ENCODE measurements at regions not wholly inside any gene's neighbourhood (a gene's known extent, or its start where the extent isn't known, plus 50 kb on each side); places are given as distances from the start of the nearest gene placed in this dataset.

DNA sequence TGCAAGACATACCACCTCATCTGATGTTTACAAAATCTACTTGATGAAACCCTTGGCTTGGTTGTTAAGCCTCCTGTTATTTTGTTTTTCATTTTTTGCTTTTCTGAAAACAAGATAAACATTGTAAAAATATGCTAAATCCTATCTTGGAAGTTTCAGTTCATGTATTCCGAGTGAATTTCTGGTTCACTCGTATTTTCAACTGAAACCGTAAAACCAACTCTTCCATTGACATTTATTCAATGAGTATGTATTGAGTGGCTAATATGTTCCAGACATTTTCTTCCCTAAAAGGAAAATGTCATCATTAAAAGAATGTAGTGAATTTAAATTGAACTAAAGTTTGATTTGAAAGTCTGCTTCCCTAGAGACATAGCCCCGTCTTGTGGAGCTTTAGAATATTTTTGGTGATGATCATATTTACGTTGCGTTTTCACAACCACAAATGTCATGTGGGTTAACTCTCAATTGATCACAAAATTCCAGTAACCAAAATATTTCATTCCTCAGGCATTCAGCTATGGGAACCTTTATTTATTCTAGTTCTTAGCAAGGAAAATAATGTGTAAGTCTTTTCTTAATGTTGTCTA is 204.2 kb downstream of the MBD2 start:
- DNase-seq = no peak

DNA sequence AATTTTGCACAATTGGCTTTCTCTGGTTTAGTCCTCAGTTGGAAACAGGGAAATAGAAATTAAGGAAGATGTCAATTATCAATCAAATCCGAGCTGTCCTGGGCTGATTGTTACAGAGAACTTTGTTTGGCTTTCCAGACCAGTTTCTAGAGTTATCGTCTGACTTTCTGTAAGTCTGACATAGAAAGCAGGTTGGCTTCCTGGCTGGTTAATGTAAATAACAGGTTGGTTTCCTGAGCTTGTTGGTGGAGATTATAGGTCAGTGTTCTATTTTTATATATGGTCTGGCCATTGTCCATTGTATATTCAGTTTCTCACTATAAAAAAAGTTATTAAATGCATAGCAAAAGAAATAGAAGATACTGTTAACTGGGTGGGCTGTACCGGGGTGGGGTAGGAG is 204.8 kb downstream of the MBD2 start:
- no peak for DNase-seq

DNA sequence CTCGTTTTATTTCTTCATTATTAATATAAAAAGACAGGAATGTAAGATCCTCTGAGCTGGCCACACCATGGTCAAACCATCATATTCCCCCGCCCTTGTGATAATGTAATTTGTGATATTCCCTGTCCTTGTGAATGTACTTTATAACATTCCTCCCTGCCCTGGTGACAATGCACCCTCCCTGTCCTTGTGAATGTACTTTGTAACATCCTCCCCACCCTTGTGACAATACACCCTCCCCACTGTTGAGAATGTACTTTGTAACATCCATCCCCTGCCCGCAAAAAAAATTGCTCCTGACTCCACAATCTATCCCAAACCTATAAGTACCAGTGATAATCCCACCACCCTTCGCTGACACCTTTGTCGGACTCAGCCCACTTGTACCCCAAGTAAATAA is 211.0 kb downstream of the MBD2 start:
- no peak for DNase-seq

DNA sequence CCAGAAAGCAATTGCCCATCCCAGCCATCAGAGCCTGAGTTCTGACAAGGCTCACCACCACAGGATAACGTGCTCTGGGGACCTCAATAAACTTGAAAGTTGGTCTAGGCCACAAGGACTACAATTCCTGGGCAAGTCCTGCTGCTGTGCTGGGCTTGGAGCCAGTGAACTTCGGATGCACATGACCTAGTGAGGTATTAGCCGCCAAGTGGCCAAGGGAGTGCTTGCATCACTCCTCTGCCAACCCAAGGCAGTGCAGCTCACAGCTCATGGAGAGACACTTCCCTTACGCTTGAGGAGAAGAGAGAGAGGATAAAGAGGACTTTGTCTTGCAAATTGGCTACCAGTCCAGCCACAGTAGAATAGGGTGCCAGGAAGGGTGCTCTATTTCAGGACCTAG is 219.6 kb downstream of the MBD2 start:
- peak; percentile 17 for DNase-seq

DNA sequence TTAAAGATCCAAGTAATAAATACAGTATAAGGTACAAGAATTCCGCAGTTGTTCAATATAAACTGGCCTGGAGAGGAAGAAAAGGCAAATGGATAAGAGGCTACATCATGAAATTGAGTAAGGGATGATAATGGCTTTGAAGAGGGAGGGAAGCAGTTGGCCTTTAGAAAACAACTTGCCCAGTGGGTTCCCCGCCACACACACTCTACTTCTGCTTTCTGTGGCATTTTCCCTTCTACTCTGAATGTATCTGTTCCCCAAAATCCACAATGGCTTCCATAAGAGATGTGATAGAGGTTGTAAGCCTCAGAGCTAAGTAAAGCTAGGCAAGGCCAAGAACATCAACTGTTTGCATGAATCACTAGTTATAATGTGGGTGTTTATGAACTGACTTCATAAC is 221.3 kb downstream of the MBD2 start:
- DNase-seq = no peak

DNA sequence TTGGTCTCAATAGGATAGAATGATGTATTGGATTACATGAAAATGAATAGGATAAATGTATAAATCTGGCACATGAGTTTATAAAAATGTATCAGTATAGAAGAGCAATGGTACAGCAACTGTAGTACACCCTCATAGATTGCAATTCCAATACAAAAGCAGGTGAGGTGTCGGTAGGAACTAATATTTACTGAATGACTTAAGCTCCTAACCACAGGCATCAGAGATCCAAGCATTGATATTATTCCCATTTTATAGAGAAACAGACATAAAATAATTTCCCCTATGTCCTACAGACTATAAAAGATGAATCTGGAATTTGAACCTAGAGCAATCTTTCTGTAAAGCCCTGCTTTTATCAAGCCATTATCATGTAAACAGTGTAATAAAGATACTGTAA is 227.4 kb downstream of the MBD2 start:
- DNase-seq = no peak

DNA sequence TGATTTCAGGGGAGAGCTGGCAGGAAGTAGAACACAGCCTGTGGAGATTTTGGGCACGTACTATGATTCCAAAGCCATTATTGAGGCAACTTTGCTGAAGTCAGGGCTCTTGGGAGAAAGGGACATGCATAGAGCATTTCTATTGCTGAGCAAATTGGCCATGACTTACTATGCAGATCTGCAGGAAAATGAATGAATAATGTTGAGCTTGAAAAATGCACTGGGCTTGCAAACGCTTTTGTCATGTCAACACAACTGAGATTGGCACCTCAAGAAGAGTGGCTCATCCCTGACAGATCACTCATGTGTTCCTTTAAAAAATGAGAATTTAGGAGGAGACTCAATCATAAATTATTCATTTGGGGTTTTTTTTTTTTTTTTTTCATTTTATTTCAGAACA is 230.5 kb downstream of the MBD2 start:
- no peak for DNase-seq

DNA sequence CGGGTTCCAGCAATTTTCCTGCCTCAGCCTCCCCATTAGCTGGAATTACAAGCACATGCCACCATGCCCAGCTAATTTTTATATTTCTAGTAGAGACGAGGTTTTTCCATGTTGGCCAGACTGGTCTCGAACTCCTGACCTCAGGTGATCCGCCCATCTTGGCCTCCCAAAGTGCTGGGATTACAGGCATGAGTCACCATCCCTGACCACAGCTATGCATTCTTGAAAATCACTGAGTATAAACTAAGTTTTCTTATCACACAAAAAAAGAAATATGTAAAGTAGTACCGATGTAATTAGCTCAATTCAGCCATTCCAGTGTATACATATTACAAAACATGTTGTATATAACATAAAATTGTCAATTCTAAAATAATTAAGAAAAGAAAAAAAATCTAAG is 232.7 kb downstream of the MBD2 start:
- no peak for DNase-seq

DNA sequence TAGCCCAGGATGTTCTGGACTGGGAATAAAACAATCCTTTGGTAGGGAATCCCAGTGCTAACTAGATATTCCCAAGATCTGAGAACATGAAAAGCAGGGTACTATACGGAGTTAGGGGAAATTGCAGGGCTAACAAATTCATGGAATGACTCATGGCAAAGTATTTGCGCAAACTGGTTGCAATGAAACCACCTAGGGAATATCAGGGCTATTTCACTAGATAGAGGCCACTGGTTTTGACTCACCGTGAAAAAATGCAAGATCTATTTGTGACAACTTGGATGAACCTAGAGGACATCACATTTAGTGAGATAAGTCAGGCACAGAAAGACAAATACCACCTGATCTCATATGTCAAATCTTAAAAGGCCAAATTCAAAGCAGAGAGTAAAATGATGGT is 233.3 kb downstream of the MBD2 start:
- DNase-seq = no peak

DNA sequence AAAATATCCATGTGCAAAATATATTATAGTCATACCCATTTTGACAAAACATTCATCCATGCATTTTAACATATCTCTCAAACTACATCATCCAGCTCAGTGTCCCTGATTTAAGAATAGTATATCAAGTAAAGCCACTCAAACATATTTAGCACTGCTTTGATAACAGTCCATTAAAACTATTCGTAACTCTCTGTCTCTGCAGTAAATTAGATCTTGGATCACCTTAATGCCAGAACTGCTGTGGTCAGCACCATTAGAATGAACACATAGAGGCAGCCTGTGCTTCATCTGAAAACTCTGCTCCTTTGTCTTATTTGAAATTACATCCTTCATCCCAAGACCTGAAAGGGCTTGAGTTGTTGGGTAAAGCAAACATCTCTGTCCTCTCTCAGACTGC is 234.0 kb downstream of the MBD2 start:
- DNase-seq = no peak

DNA sequence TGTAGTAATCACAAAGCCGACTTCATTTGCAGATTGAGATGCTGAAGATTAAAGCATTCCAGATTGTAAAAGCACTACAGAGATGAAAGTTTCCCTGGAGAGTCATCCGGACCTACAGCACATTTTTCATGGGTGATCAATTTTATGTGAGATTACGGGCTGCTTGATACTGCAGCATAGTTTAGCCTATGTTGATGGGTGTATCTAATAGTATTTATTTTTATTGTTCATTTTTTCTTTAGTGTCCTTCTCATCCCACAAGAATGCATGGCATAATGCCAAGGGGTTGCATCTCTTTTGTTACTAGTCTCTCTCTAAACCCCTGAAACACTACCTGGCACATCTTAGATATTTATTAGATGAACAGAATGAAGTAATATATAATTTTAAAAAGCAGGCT is 240.4 kb downstream of the MBD2 start:
- no peak for DNase-seq

DNA sequence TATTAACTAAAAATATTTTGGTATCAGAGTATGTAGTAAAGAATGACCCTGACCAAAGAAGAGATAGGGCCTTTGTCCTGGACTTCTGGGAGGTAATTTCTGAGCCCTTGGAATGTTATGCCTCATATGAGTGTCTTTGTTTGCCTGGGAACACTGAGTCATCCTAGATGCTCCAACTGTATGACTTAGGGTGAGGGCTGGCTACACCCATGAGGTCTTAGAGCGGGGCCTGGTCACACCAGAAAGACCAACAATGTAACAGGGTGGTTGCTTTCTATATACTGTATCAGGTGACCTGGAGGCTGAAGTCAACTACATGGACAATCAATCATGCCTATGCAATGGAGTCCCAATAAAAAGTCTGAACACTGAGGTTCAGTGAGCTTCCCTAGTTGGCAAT is 253.1 kb downstream of the MBD2 start:
- no peak for DNase-seq

DNA sequence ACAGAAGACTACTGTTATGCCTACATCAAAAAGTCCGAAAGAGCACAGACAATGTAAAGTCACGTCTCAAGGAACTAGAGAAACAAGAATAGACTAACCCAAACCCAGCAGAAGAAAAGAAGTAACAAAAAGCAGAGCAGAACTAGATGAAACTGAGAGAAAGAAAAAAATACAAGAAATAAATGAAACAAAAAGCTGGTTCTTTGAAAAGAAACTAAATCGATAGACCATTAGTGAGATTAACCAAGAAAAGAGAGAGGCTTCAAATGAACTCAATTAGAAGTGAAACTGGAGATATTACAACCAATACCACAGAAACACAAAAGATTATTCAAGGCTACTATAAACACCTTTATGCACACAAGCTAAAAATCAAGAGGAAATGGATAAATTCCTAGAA is 271.8 kb downstream of the MBD2 start:
- DNase-seq = no peak

DNA sequence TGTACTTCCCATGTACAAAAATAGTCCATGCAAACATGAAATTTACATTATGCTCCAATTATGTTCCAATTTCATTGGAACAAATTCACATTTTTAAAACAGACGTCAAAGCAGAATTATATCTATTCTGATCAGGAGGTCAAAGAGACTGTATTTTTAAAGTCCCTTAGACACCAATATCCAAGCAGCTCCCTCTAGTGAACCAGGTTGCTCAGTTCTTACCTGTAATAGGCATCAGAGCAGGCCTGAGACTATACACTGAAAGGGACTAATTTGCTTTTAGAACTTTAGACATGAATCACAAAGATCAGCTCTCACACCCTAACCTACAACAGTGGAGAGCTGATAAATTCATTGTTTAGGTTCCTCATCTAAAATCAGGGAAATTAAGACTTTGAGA is 273.9 kb downstream of the MBD2 start:
- no peak for DNase-seq

DNA sequence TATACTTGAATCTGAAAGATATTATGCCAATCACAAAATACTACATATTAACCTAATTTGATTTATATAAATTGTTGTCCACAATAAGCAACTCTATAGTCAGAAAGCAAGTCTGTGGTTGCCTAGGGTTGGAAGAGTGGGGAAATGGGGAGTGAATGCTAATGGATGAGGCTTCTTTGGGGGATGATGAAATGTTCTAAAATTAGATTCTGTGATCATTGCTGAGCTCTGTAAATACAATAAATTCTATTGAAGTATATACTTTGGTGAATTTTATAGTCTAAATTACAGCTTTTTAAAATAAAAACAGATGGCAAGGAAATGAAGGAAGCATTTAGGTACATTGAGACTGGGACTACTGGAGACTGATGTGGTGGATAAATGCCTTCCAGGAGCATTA is 275.5 kb downstream of the MBD2 start:
- no peak for DNase-seq

DNA sequence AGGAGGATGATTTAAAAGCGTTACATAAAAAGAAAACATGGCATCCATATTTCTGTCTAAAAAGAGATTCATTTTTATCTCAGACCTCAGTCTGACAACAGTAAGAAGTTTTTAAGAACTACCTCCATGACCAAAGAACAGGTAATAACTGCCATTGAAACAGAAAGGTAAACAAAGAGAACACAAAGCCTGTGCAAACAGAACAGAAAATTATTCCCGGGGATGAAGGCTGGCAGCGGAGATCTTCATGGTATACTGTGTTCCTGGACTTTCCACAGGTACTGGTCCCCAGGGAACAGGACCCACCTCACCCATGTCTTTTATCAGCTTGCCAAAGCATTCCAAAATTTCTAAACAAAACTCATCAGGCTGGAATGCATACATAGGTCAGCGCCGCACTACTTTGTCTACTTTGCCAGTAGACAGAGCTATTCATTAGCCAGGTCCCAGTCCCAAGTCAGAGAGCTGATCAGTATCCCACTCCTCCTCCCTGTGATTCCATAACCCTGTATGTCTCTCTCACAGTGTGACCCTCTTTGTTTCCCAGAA is 277.3 kb downstream of the MBD2 start:
- DNase-seq = no peak

DNA sequence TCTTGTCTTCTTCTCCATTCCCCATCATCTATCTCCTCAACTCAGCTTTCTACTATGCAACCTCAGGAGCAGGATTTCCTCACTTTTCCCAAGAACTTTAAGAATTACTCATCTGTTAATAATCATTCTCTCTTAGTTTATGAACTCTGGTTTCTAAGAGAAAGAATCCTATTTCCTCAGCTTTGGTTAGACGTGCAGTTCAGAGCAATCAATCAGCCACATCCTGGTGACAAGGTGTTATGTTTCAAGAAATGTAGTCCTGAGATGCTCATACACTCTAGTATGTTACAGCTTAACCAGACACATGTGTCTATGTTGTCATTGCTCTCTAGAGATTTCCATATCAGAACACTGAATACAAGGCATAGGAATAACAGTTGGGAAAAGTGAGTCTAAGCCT is 277.9 kb downstream of the MBD2 start:
- no peak for DNase-seq

DNA sequence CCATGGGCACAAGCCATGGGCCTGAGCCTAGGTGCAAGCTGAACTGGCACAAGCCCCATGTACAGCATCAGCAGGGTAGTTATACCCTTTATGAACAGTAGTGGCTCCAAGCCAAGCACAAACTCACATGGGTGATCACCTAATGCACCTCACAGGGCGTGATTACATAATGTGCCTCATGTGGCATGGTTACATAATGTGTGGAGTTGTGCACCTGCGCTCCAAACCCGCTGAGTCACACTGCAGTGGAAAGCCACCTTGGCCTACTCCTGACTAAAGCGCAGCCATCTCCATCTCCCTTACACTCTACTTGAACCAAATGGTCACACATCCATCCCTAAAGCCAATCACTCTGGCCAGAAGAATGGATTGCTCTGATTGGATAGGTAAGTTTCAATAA is 279.7 kb downstream of the MBD2 start:
- no peak for DNase-seq

DNA sequence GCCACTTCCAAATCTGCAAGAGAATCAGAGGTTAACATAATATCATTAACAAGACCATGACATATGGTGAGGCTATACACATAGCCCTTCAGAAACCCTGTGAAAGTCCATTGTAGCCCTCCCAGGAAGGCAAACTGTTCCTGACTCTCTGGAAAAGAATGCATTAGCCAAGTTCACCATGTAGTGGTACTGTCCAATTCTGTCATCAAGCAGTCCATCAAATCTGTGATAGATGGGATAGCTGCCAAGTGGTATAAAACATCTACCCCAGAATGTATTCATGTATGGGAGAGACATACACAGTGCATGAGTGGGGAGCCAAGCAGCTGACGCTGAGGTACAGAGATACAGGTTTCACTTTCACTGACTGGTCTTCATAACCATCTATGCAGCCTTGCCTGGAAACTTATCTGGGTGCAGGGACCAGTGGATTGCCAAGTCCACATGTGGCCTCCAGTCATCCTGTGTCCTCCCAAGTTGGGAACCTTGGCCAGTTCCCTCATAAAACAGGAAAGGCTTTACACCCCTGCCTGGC is 281.1 kb downstream of the MBD2 start:
- DNase-seq = peak; percentile 35

DNA sequence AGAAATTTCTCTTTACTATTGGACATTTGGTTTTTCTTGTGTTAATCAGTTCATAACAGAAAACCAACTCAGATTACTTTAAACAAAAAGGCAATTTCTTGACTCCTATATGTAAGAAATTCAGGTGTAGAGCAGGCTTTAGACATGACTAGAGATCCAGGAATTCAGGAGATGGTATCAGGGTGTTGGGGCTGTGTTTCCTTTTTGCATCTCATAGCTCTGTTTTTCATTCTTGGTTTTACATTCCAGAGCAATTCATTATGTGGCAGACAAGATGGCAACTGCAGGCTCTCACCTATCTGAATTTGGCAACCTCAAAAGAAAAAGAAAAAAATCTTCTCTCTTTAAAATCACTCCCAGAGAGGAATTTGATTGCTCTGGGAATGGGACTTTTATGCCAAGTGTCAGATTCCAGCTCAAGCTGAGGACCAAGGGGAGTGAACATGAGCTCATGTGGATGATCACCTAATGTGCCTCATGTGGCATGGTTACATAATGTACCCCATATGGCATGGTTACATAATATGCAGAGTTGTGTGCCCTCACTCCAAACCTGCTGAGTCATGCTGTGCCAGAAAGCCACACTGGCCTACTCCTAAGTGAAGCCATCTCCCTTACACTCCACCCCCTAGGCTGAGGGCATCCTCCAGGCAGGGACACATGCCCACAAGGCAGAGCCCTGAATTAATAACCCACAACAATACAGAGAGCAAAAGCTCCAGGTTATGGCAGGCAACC is 282.7 kb downstream of the MBD2 start:
- DNase-seq = no peak

DNA sequence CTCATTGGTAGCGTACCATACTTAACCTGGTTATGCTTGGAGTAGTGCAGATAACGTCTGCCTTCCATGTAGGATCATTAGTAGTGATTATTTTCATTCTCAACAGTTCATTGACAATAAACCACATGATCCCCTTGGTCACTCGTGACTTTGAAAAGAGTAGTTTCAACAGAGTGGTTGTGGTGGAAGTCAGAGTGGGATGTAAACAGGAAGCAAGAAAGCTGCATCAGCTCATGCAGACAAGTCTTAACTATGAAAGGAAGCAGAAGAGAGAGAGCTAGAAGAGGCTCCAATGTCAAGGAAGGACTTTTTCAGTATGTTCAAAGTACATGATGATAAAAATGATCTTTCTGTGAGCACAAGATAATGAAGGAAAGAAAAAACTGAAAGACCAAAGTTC is 287.4 kb downstream of the MBD2 start:
- DNase-seq = no peak

DNA sequence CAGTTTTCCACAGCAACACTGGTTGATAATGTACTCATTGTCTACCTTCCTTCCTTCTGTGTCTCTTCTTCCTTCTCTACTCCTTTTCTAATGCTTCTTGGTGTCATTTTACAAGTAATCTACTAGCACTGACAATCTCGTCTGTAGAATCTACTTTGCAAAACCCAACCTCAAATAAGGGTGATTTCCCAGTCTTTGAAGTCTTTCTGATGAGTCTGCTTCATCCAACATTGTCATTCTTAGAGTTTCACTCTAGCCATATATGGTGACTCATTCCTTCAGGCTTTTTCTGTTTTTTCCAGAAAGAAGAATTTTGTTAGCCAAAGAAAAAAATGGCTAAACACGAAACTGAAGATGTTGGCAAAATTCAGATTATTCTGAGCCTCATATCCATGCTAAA is 288.7 kb downstream of the MBD2 start:
- DNase-seq = no peak

DNA sequence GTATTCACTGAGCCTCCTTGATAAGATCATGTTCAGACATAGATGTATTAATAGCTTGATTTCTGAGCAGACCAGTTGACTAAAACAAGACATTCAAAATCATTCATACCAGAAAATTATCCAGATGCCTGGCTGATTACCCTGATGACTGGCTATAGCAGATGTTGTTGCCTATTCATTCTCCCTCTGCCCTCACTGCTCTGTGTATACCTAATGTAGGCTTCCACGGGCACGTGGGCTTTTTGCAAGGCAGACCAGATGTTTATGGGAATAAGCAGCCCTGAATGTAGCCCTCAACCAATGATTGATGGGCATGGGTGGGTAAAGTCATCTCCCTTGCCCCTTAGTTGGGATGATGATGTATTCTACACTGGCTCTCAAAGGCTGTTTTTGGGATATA is 289.1 kb downstream of the MBD2 start:
- no peak for DNase-seq

DNA sequence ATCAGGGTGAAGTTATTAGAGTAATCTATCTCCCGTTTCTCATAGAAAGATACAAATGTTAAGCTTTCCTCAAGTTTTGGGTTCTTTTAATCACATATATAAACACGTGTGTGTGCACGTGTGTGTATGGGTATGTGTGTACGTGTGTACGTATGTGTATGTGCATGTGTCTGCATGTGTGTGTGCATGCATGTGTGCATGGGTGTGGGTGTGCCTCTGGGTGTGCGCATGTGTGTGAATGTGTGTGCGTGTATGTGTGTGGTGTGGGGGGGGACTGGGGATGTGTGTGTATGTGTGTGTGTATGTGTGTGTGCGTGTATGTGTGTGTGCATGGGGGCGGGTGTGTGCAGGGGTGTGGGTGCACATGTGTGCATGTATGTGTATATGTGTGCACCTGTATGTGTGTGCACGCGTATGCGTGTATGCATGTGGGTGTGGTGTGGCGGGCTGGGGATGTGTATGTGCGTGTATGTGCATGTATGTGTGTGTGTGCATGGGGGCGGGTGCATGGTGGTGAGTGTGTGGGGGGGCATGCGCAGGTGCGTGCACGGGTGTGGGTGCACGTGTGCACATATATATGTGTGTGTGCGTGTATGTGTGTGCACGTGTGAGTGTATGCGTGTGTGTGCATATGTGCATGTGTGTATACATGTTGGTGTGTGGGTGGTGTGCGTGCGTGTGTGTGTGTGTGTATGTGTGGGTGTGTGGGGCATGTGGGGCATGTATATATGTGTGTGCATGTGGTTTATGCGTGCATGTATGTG is 304.0 kb downstream of the MBD2 start:
- DNase-seq = no peak
